Glutamatergic neuron (in vitro differentiated cells): ENCODE measurements at regions not wholly inside any gene's neighbourhood (a gene's known extent, or its start where the extent isn't known, plus 50 kb on each side); places are given as distances from the start of the nearest gene placed in this dataset.

Source experiments
- DNase-seq: peaks from one replicate; pipeline ENCODE4 v3.0.0; 2022
- H3K27ac Mint-ChIP-seq: one replicate; pipeline ENCODE4 v1.8.0; 2020; ENCODE audit warnings: mild to moderate bottlenecking, mixed read lengths, inconsistent platforms; ENCODE audit not compliant: unreplicated experiment
- H3K27me3 Mint-ChIP-seq: one replicate; pipeline ENCODE4 v1.8.0; 2020; ENCODE audit warnings: mild to moderate bottlenecking, moderate library complexity, mixed read lengths, inconsistent platforms; ENCODE audit not compliant: unreplicated experiment
- H3K36me3 Mint-ChIP-seq: one replicate; pipeline ENCODE4 v1.8.0; 2020; ENCODE audit warnings: mild to moderate bottlenecking, mixed read lengths, inconsistent platforms; ENCODE audit not compliant: unreplicated experiment
- H3K4me1 Mint-ChIP-seq: one replicate; pipeline ENCODE4 v1.8.0; 2020; ENCODE audit warnings: mild to moderate bottlenecking, low read depth, mixed read lengths, inconsistent platforms; ENCODE audit not compliant: unreplicated experiment
- H3K4me3 Mint-ChIP-seq: one replicate; pipeline ENCODE4 v1.8.0; 2020; ENCODE audit warnings: mild to moderate bottlenecking, mixed read lengths, inconsistent platforms; ENCODE audit not compliant: unreplicated experiment
- H3K9me3 Mint-ChIP-seq: one replicate; pipeline ENCODE4 v1.8.0; 2020; ENCODE audit warnings: mild to moderate bottlenecking, moderate library complexity, mixed read lengths, inconsistent platforms; ENCODE audit not compliant: unreplicated experiment
- CTCF ChIP-seq: fragments of 200-600 bp; sonication (generic); IDR thresholded peaks from one replicate; pipeline ENCODE4 v1.5.0; 2021; ENCODE audit not compliant: partially characterized antibody, unreplicated experiment

GRCh38 chr12:27187697-27188096 is 56.4 kb upstream of the STK38L start:
- Mint-ChIP-seq H3K4me3 (no peak overlapping the region), H3K4me1 (peaks cover 2% of the 10 kb centered on the region), H3K27me3 (peaks cover 2% of the 10 kb centered on the region), H3K36me3 (no peaks in the 10 kb centered on the region), H3K27ac (no peak overlapping the region), H3K9me3 (no peaks in the 10 kb centered on the region)
- DNase-seq: no peak
- TF ChIP-seq CTCF: no peak

- Mint-ChIP-seq H3K4me1 (peaks cover 2% of the 10 kb centered on the region), H3K27me3 (peaks cover 2% of the 10 kb centered on the region), H3K27ac (no peak overlapping the region), H3K36me3 (no peaks in the 10 kb centered on the region), H3K4me3 (no peak overlapping the region), H3K9me3 (no peaks in the 10 kb centered on the region)
- no peak for DNase-seq
- no peak for TF ChIP-seq CTCF
These were observed 53.3 kb upstream of the STK38L start for GRCh38 chr12:27190761-27191160.

GRCh38 chr12:27191531-27191930 is 52.6 kb upstream of the STK38L start:
- no peak for TF ChIP-seq CTCF
- Mint-ChIP-seq H3K4me1 (peaks cover 2% of the 10 kb centered on the region), H3K27me3 (peaks cover 2% of the 10 kb centered on the region), H3K27ac (no peak overlapping the region), H3K4me3 (no peak overlapping the region), H3K9me3 (no peaks in the 10 kb centered on the region), H3K36me3 (no peaks in the 10 kb centered on the region)
- no peak for DNase-seq

GRCh38 chr12:27192118-27192802 is 51.8 kb upstream of the STK38L start:
- Mint-ChIP-seq H3K27ac (no peak overlapping the region), H3K4me3 (no peak overlapping the region)
- TF ChIP-seq CTCF: no peak

GRCh38 chr12:27193106-27193505 is 51.0 kb upstream of the STK38L start:
- Mint-ChIP-seq H3K4me3 (no peak overlapping the region), H3K4me1 (peaks cover 2% of the 10 kb centered on the region), H3K27me3 (peaks cover 2% of the 10 kb centered on the region), H3K9me3 (no peaks in the 10 kb centered on the region), H3K27ac (no peak overlapping the region), H3K36me3 (no peaks in the 10 kb centered on the region)
- no peak for TF ChIP-seq CTCF
- DNase-seq: no peak

More at GRCh38 chr12:27192118-27192802, 51.8 kb upstream of the STK38L start:
- Mint-ChIP-seq H3K36me3 (no peaks in the 10 kb centered on the region), H3K9me3 (no peaks in the 10 kb centered on the region), H3K4me1 (peaks cover 2% of the 10 kb centered on the region), H3K27me3 (peaks cover 2% of the 10 kb centered on the region)
- DNase-seq: no peak
